ENCODE measurements at regions not wholly inside any gene's neighbourhood (a gene's known extent, or its start where the extent isn't known, plus 50 kb on each side); places are given as distances from the start of the nearest gene placed in this dataset.

- TF ChIP-seq POLR2A (IDR thresholded peaks at IDR 0.05; ENCODE audit: low read depth, low read length) (no peak), CTCF (IDR thresholded peaks at IDR 0.05; ENCODE audit: extremely low read depth in 1 of 2, insufficient read depth in 1 of 2, low read depth in 1 of 2, low read length in 2 of 2) (no peak), GATA2 (IDR thresholded peaks at IDR 0.05; ENCODE audit: insufficient read depth, insufficient read length, low read depth, low read length) (no peak), EZH2 (IDR thresholded peaks at IDR 0.05; ENCODE audit: borderline replicate concordance, low read depth, low read length, severe bottlenecking) (no peak), JUN (IDR thresholded peaks at IDR 0.05; ENCODE audit: borderline replicate concordance, insufficient read depth, insufficient read length, low read depth) (no peak), MAX (IDR thresholded peaks at IDR 0.05; ENCODE audit: insufficient read depth, insufficient read length) (no peak)
These were observed 227.8 kb upstream of the CXXC4 start for GRCh38 chr4:104722467-104722866.

Data from endothelial cell of umbilical vein (primary cell).